Esophagus squamous epithelium (tissue), 4 donors: ENCODE measurements at regions not wholly inside any gene's neighbourhood (a gene's known extent, or its start where the extent isn't known, plus 50 kb on each side); places are given as distances from the start of the nearest gene placed in this dataset.

Experiments
- CTCF ChIP-seq, 6 experiments: fragments of 450-650 bp in 4 of 6; fragments of 200-600 bp in 2 of 6; sonication (generic) in 2 of 6; IDR thresholded peaks; one replicate each; pipeline ENCODE4 v1.5.1; 2016 to 2019; ENCODE audit warnings: antibody characterized with exemption in 6 of 6, mild to moderate bottlenecking in 4 of 6, moderate library complexity in 4 of 6
- POLR2A ChIP-seq, 4 donors: fragments of 450-650 bp; IDR thresholded peaks; one replicate each; pipeline ENCODE4 v1.6.1; 2017; ENCODE audit warnings: antibody characterized with exemption in 4 of 4, mild to moderate bottlenecking in 4 of 4, moderate library complexity in 3 of 4

DNA sequence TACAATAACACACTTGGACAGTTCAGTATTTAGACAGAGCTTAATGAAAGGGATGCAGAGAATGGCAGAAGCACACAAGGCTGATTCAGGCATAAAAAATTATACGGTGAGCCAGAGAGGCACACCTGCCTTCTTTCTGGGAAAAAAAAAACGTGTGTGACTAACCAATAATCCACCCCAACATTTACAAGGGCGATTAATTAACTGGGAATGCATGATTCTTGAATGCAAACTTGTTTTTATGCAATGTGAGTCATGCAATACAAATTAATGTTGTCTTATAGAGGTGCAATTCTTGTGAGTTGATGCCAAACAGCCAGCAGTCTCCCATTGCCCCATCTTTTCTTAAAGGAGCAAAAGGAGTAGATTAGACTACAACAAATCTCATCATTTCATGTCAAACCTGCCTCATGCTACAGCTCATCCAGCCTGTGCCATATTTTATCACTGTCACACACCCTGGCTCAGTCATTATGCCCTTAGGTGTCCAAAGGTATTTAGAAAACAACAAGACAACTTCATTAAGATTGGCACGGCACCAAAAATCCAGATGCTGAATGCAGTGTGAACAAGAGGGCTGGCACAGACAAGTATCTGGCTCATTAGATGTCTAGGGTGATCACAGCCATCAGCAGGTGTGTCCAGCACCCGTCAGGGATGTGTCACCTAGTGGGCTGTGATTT, 721.1 kb downstream of the EFNB2 start:
- TF ChIP-seq CTCF (IDR thresholded peaks at IDR 0.05) = no peak
- TF ChIP-seq POLR2A (IDR thresholded peaks at IDR 0.05) = no peak
